ENCODE measurements at regions not wholly inside any gene's neighbourhood (a gene's known extent, or its start where the extent isn't known, plus 50 kb on each side); places are given as distances from the start of the nearest gene placed in this dataset.
"Not testable (repeated sequence)": the region's sequence is repeated elsewhere in the genome, so short reads cannot be mapped to it uniquely, and the experiment has no call there.

DNA sequence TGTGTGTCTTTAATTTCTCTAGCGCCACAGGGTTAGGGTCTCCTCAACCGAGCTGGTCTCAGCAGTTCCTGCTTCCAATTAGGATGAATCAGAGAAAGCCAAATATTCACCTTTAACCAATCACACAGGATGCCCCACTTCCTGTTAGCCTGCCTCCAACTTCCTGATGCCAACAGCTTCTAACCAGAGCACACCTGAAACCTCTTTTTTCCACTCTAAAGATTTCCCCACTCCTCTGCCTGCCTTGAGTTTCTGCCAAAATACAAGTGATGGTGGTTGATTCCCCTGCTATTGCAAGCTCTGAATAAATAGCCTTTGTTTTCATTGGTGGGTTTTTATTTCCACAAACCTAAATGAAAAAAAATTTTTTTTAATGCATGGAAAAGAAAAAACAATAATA is 144.7 kb upstream of the UST start:
- DNase-seq = no peak

GRCh38 chr6:148608199-148608951 is 138.5 kb upstream of the UST start:
- DNase-seq = peak; percentile 25 to 55 (median 44)

DNA sequence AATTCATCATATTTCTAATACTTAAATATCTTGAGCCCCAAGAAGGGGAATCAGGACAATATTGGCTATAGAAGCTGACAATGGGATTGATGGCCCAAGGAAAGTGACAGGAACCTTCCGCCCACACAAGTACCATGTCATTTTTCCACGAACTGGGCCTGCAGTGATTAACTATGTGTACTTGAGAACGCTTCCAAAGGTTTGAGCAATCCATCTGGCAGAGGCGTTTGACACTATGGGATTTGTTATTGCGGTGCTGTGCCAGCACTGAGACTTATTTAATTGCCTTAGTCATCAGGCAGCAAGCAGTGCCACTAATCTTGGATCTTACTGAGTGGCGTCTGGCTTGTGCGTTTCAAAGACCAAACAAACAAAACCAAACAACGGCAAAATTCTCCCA is 135.6 kb upstream of the UST start:
- DNase-seq = peak in 2 of 3 donors; percentile 25 to 34

GRCh38 chr6:148612043-148612442 is 134.8 kb upstream of the UST start:
- no peak for DNase-seq

DNA sequence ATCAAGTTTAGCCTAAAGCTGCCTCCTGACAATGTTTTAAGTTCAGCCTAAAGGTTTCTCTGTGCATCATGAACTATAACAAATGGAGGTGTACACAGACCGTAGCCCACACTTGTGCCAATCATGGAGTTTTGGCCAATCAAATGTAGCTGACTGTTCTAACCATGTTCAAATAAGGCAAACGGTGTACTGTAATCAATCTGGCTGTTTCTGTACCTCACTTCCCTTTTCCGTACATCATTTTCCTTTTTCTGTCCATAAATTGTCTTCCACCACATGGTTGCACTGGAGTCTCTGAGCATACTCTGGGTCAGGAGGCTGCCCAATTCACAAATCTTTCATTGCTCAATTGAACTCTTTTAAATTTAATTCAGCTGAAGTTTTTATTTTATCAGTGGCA is 132.2 kb upstream of the UST start:
- peak; percentile 23 to 57 (median 50) for DNase-seq

DNA sequence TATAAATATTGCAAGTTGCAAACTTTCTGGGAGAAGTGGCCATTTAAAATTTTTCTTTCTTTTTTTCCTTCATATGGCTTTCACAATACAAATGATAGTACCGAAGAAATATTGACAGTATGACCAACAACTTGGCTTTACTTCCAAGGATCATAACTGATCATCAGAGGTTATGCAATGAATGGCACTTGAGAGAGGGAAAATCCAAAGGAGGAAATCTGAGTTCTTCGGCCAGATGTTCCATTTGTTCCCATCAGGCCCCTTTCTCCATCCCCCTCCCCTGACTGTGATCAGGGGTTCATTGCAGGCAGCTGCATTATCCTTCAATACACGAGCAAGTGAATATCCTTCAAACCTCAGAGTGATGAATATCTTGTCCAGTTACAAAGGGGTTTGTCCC is 130.0 kb upstream of the UST start:
- DNase-seq = peak in 1 of 3 donors; percentile 22

GRCh38 chr6:148617530-148617929 is 129.3 kb upstream of the UST start:
- DNase-seq = peak in 1 of 3 donors; percentile 35

- DNase-seq = no peak
Observed at GRCh38 chr6:148619891-148620290, 126.9 kb upstream of the UST start.

DNA sequence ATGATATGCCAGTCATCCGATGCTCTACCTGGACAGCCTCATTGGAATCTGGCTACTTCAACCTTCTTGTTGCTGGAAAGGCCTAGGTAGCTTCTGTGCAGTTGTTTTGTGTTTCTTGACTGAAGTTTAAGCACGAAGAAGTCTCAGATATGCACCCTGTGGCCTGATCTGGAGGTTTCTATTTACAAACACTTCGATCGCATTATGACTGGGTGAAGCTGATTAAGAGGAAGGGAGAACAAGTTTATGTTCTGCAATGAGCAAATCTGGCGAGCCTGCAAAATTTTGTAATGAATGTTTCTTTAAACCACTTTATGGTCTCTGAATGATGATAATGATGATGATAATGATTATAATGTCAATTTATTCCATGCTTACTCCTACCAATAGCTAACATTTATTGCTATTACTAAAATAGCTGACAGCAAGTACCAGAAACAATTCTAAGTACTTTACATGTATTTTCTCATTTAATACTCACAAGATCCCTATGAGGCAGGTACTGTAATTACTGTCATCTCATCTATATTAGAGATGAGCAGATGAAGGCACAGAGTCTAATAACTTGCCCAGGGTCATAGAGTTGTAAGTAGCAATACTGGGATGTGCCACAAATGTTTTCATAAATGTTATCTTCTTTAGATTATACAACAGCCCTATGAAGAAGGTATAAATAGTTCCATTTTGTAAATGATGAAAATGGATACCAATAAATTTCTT is 126.1 kb upstream of the UST start:
- peak in 1 of 3 donors; percentile 29 for DNase-seq

DNA sequence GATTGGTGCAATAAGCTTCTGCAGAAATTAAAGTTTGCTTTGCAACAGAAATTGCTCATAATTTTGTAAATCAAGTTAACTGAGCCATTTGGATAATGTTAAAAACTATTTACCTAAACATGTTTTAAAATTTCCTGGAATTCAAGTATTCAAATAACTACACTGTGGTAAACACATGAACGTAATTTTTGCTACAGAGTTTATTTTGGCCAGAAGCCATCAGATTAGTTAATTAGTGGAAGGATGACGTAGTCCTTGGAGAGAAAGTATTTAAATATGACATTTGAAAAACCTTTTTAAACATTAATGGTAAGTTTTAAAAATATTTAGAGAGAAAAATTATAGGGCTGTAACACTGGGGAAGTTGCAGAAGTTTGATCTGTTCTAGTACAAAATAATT is 121.2 kb upstream of the UST start:
- no peak for DNase-seq

DNA sequence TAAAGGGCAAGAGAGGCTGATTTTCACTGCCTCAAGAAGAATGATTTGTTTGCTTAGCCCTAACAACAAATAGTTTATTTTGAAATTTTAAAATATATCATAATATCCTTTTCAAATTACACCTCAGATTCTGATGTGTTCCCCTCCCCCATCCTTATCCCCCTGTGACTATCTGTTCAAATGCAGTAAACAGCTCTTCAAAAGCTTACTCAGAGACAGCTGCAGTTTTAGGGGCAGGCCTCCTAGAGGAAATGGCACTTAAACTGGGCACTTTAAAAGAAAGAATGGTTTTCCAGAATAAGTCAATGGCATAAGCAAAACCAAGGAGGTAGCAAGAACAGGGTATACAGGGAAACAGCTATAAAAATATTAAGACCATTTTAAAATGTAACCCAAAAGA is 118.6 kb upstream of the UST start:
- DNase-seq = no peak

- no peak for DNase-seq
Observed at GRCh38 chr6:148629181-148629580, 117.6 kb upstream of the UST start.

- peak; percentile 55 to 72 (median 66) for DNase-seq
Observed at GRCh38 chr6:148629592-148630465, 117.0 kb upstream of the UST start.

DNA sequence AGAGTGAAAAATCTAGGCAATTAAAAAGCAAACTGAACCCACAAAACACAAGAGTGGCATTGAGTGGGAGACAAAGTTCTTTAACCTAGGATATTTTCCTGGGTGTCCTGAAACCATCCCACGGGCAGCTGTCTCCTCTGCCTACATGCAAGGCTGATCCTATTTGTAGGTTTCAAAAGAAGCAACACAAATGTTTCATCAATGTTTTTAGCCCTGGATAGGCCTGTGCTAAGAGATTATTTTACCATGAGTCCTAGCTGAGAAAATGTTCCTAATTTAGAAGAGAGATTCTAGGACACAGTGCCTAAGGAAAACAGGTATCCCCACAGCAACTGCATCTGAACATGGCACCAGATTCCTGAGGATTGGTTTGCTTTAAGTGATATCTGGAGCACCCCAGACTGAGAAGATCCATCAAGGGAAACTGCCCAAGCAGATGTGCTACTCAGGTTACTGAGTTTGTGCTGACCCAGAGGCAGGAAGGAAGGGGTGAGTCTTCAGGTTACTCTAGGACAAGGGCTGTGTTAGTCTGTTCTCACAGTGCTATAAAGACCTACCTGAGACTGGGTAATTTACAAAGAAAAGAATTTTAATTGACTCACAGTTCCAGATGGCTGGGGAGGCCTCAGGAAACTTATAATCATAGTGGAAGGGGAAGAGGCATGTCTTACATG is 111.6 kb upstream of the UST start:
- no peak for DNase-seq

DNA sequence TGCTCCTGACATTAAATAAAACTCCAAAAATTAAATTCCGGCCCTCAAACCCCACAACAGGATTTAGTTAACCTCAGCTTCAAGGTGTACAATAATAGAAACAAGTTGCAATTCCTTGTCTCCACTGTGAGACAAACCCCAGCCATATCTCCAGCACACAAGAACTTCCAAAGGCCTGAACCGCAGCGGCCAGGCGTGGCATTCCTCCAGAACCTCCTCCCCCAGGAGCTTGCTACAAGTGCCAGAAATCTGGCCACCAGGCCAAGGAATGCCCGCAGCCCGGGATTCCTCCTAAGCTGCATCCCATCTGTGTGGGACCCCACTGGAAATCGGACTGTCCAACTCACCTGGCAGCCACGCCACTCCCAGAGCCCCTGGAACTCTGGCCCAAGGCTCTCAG is 105.0 kb upstream of the UST start:
- not testable (repeated sequence) for DNase-seq

DNA sequence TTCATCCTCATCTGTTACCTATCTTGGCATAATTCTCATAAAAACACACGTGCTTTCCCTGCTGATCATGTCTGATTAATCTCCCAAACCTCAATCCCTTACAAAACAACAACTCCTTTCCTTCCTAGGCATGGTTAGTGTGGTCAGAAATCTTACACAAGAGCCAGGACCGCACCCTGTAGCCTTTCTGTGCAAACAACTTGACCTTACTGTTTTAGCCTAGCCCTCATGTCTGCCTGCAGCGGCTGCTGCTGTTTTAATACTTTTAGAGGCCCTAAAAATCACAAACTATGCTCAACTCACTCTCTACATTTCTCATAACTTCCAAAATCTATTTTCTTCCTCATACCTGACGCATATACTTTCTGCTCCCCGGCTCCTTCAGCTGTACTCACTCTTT is 103.6 kb upstream of the UST start:
- not testable (repeated sequence) for DNase-seq

DNA sequence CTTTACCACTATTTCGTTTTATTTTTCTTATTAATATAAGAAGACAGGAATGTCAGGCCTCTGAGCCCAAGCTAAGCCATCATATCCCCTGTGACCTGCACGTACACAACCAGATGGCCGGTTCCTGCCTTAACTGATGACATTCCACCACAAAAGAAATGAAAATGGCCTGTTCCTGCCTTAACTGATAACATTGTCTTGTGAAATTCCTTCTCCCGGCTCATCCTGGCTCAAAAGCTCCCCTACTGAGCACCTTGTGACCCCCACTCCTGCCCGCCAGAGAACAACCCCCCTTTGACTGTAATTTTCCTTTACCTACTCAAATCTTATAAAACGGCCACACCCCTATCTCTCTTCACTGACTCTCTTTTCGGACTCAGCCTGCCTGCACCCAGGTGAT is 101.8 kb upstream of the UST start:
- not testable (repeated sequence) for DNase-seq

DNA sequence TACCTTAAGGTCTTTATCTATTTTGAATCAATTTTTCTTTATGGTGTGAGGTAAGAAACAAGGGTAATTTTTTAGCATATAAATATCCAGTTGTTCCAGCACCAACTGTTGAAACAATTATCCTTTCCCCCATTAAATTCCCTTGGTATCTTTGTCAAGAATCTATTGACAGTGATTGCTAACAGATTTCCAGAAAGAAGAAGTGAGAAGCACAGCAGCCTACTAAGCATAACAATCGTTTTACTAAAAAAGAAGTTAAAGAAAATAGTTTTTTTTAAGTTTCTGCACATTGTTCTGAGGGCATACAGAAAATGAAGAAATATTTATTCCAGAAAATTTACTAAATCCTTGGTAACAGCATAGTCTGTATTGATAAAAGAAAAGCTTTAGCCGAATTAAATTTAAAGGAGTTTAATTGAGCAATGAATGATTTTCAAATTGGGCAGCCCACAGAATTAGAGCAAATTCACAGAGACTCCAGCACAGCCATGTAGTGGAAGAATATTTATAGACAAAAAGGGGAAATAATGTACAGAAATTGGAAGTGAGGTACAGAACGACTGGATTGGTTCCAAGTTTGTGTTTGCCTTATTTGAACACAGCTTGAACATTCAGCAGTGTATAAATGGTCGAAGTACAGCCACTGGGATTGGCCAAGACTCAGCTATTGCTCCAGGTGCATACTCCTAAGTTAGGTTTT is 97.9 kb upstream of the UST start:
- peak in 1 of 3 donors; percentile 25 for DNase-seq

- peak in 1 of 3 donors; percentile 5 for DNase-seq
Observed at GRCh38 chr6:148649454-148649963, 97.3 kb upstream of the UST start.

DNA sequence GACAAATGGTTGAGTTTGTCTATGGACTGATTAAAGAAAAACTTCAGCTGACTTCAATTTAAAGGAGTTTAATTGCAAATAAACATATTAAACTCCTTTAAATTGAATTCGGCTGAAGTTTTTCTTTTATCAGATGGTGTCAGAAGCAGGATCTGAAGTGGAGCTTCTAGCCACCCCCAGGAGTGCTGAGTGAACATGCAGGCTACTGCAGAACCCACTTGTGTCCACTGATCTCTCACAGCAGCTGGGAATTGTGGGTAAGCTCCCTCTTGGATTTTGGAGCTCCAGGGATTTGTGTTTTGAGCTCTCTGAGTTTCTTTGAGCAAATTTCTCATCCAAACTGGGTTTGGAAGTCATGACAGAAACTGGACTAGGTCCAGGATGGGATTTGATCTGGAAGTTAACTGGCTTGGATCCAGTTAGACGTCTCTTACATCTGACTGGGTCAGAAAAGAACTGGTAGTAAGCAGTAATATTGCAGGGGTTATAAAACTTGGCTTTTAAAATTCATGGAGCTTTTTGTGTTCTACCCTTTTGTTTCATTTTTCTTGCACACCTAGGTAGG is 95.8 kb upstream of the UST start:
- DNase-seq = no peak

DNA sequence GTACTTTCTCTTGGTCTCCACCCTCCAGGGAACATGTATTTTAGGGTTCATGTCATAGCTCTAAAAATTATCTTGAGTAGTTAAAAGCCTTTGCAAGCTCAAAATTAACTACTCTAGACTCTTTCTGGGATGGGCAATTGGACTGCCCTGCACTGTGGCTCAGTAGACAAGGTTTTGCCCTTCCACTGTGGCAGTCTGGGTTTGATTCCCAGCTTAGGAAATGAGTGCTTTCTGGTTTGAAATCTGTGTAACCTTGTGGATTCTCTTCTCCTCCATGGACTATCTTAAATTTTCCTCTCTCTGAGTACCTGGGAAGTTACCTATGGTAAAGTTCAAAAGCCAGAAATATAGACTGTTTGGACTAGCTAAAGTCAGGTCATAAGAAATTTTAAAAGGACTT is 94.6 kb upstream of the UST start:
- DNase-seq = no peak
